ELR (cell line): ENCODE measurements at regions not wholly inside any gene's neighbourhood (a gene's known extent, or its start where the extent isn't known, plus 50 kb on each side); places are given as distances from the start of the nearest gene placed in this dataset.
"Not testable (repeated sequence)": the region's sequence is repeated elsewhere in the genome, so short reads cannot be mapped to it uniquely, and the experiment has no call there.

ENCODE experiments used
- DNase-seq: peaks from one replicate; pipeline ENCODE4 v3.0.0-alpha.2; 2015; ENCODE audit warnings: low read depth

DNA sequence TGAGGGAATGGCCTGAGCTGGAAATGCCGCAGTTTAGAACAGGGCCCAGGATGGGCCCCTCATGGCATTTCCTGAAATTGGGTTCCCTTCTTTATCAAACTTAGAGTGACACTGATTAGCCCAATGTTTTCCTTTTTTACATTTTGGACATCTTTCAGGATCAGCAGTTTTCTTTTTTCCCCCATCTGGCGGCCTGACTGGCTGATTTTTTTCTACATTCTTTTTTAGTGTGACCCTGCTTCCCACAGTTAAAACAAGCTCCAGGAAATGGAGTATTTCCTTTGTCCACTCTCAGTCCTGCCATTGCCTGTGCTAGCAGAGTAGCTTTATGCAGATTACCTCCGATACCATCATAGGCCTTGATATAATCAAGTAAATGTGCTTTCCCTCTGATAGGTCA is 185.8 kb upstream of the IGF1 start:
- DNase-seq, result not testable (repeated sequence)

DNA sequence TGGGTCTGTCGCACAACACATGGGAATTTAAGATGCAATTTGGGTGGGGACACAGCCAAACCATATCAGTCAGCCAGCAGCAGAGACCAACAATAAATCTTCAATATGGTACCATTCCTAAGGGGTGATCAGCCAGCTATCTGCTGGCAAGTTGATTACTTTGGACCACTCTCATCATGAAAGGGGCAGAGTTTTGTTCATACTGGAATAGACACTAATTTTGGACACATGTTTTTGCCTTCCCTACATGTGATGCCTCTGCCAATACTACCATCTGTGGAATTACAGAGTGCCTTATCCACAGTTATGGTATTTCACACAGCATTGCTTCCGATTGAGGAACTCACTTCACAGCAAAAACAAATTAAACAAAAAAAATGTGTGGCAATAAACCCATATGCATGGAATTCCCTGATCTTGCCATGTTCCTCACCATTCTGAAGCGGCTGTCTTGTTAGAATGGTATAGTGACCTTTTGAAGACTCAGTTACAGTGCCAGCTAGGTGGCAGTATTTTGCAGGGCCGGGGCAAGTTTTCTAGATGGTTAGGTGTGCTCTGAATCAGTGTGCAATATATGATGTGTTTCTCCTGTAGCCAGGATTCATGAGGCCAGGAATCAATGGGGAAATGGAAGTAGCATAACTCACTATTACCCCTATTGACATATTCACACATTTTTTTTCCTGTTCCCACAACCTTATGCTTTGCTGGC is 179.0 kb upstream of the IGF1 start:
- peak; percentile 8 for DNase-seq

DNA sequence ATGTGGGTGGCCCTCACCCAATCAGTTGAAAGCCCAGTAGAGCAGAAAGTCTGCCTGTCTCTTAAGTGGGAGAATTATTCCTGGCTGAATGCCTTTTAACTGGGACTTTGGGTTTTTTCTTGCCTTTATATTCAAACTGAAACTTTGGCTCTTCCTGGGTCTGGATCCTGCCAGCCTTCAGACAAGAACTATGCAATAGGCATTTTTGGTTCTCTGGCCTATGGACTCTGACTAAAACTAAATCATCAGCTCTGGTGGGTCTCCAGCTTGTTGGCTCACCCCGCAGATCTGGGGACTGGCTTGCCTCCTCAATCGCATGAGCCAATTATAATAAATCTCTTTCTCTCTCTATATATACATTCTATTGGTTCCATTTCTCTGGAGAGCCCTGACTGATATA is 173.0 kb upstream of the IGF1 start:
- DNase-seq, result no peak

DNA sequence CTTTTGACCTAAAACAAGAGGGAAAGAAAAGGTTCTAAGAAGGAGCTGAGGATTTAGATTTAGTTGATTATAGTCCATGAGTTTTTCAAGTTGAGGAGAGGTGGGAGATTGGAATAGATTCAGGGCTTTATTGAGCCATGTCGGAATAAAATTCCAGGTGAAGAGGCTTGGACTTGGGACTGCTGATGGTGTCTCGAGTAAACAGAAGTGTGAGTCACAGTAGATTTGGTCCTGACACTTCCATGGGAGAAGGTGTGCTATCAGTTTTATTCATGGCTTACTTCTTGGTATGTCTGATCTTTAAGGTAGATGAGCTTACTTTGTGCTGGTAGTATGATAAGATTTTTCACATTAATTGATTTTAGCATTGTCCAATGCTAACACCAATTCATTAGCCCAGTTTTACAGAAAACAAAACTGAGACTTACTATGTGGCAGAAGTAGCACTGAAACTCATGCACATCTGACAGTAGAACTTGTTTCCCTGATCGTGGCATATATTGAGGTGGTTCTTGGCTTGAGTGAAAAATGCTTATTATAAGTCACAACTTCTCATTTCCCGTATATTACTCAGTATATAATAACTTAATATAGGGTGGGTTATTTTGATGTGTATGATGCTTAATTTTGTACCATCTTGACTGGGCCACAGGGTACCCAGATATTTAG is 172.4 kb upstream of the IGF1 start:
- no peak for DNase-seq

DNA sequence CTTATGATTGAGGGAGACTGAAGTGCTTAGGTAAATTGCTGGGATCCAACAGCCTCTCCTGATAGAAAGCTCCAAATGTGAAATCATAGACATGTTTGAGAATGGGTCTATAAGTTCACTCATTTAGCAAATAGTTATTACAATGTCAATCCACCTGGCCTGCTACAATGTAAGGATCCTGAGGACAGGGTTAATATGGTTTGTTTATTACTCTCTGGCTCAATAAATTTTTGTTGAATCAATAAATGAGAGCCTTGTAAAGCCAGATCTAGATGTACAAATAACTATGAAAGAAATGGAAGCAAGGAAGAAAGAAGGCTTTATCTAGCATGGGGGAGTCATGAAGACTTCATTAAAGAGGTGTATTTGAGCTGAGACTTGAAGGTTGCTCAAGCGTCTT is 165.6 kb upstream of the IGF1 start:
- no peak for DNase-seq

DNA sequence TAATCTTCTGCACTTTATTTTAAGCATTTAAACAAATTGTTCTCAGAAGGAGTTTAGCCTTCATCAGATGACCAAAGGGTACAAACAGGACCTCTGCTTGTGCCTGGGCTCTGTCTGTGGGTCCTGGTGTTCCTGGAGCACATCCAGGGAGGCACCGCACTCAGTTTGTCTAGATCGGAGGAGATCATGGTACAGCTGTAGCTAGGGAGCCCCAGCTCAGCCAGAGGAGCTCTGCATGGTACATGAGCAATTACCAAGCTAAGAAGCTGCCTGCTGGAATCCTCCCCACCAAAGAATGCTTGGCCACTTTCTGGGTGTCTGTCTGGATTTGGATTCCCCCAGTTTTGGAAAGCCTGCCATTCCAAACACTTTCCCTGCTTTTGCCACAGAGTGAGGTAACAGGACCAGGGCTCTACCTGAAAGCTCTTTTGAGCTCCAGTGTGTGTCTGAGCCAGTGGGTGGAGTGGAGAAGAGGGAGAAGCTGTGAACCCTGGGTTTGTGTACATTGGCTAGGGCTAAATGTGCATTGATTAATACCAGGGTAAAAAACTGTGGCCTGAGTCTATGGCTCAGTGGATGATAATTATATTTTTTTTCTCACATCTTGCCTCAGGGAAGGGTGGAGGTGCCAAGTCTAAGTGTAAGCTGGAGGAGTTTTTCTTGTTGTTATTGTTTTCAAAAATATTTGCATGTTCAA is 163.7 kb upstream of the IGF1 start:
- DNase-seq, result no peak

DNA sequence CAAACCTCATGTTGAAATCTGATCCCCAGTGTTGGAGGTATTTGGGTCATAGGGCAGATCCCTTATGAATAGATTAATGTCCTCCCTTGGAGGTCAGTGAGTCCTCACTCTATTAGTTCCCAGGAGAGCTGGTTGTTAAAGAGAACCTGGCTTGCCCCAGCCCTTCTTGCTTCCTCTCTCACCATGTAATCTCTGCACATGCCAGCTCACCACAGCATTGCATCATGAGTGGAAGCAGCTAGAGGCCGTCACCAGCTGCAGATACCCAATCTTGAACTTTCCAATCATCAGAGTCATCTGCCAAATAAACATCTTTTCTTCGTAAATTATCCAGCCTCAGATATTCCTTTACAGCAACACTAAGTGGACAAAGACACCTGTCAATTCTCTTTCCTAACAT is 161.8 kb upstream of the IGF1 start:
- peak; percentile 25 for DNase-seq

DNA sequence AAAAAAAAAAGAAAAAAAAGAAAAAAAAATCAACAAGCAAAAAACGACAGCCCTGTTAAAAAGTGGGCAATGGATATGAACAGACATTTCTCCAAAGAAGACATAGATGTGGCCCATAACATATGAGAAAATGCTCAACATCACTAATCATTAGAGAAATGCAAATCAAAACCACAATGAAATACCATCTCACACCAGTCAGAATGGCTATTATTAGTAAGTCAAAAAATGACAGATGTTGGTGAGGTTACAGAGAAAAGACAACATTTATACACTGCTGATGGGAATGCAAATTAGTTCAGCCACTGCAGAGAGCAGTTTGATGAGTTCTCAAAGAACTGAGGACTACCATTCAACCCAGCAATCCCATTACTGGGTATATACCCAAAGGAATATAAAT is 160.3 kb upstream of the IGF1 start:
- DNase-seq, result not testable (repeated sequence)

DNA sequence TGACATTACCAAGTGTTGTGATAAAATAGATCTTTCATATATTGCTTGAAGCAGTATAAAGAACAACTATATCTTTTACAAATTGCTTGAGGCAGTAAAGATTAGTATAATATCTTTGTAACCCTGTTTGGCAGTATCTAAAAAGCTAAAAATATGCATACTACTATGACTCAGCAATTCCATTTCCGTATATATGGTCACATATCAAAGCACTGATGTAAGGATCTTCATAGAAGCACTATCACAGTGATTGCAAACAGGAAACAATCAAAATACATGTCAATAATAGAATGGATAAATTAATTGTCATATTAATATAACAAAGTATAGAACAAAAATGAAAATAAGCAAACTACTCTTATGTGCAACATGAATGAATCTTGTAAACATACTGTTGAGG is 158.4 kb upstream of the IGF1 start:
- peak; percentile 61 for DNase-seq

DNA sequence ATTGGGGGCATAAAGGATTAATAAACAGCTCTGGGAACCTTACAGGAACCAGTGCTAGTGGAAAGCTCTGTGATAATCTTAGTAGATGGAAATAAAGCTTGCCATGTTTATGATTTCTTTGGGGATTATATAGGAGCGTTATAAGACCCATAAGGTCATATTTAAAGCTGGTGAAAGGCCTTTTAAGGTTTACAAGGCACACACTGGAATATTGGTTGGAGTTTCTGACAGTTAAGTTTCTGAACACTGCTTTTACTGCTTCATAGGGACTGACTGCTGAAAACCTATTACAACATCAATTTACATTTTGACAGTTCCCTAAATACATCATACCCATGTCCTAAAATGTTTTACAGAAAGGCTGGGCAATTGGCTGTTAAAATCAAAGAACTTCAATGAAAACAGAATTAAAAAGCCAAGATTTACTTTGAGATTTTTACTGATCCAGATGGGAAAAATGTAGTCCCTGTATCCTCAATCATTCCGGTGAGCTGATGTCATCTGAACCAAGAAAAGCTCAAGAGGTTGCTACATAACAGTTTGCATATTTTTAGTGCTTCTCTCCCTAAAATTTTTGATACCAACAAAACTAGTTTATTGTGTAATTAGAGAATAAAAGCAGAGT is 153.7 kb upstream of the IGF1 start:
- DNase-seq, result peak; percentile 47

DNA sequence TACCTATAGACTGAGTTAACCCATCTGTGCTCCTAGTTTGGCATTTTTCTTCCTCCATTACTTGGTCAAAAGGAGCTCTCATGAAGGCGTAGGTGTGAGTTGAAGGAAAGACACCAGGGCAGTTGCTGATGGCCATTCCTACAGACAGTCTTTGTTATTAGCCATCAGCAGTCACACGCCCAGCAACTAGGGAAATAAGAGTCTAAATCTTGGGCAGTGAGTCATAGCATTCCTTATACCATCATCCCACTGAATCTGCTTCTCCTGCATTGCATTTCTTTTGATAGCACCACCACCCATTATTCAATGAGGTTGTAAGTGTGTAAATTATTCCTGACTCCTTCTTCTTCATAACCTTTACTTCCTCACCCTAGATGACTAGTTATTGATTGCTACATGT is 150.9 kb upstream of the IGF1 start:
- DNase-seq, result peak; percentile 86

DNA sequence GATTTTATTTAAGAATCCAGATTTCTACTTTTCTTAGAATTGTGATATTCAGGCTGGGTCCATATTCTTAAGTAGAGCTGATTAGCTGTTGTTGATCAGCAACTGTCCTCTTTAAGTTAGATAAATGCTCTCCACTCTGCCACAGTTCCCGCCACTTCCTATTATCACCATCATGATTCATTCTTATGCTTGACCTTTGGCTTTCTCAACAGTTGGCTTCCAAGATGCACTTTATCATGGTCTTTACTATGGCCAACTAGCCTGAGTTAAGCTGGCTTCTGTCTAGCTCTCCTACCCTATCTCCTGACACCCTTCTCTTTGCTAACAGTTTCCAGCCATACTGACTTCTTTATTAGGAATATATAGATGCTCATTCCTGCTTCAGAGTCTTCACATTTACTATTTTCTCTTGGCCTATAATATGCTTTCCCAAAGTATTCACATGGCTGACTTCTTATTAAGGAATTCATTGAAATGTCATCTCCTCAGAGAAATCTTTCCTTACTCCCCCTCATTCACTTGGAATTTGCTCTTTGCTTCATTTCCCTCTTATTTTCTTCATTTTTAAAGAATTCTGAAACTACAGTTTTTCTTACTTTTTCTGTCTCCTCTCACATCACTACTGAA is 149.0 kb upstream of the IGF1 start:
- peak; percentile 56 for DNase-seq

DNA sequence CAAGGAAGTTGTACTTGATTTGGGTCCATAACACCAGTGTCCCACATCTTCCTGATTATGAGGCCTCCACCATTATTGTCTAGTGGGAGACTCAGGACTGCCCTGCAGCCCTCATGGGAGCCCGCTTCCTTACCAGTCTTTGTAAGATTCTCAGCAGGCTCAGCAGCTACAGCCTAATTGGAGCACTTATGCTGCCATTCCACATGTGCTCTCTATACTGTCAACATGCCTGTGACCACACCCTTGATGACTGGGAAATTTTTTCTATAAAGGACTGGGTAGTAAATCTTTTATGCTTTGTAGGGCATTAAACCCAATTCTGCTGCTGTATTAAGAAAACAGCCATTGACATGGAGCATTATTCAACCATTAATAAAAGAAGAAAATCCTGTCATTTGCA is 145.5 kb upstream of the IGF1 start:
- no peak for DNase-seq

DNA sequence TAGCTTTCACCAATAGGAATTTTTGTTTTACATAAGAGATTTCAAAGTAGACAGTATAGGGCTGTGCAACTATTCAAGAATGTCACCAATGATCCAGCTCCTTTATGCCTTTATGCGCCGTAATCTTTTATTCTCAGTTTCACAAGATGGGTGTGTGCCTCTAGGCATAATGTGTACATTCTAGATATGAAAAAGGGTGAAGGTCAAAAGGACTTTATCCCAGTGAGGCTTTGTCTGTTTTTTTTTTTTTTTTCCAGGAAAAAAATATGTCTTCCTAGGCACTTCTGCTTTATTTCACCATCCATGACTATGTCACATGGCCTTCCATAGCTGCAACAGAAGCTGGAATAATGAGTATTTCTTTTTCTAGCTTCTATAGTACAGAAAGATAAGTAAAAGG is 142.3 kb upstream of the IGF1 start:
- no peak for DNase-seq

DNA sequence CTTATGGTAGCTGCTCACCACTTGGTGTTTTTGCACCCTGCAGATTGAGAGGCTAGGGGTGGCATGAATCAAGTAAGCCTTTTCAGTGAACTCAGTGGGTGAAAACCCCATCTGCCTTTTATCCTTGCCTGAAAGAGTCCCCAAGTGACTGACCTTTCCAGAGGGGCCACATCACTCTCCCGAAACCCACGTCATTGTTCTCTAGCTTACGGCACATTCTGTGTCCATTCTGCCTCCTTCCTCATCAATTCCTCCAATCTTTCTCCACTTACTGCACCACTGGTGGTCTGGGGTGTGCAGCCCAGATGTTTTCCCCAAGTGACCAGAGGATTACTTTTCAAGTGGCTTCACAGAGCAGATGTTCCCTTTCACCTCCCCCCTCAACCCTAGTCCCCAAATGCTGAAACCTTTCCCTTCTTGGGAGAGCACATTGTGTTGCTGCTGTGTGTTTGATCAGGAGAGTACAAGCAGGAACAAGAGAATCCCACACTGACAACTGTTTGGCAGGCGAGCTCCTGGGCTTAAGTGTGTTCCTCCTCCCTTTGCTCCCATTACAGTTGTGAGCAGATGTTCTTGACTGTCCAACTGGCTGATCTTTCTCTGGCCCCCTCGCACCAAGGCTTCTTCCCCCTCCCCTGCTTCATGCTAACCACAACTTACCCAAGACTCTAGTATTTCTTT is 138.0 kb upstream of the IGF1 start:
- no peak for DNase-seq

DNA sequence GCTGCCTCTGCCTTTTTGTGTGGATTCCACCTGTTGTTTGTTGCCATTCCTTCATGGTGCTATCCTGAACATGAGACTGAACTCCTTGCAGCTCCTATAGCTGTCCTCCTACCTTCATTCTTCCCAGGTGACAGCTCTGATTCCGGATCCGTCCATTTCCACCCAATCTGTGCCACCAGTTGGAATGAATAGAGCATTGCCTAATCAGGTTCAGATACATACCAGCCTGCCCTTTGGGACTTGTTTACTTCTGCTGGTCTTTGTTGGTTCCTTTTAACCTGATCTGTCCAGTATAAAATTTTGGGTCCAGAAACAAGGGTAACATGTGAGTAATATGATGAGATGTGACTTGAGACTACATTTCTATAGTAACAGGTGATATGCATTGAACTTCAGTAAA is 136.3 kb upstream of the IGF1 start:
- DNase-seq, result no peak

DNA sequence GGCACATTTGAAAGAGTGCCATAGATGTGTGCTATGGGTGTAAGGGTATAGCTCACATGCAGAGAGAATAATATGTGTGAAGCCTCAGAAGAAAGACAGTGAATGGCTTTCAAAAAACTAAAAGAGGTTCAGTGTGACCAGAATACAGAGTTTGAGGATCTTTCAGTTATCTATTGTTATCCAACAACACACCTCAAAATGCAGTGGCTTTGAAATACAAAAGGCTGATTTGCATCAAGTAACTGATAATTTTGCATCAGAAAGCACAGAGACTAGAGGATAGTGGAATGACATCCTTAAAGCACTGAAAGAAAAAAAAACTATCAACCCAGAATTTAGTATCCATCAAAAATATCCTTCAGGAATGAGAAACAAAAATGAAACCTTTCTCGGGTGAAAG is 131.6 kb upstream of the IGF1 start:
- DNase-seq, result no peak

DNA sequence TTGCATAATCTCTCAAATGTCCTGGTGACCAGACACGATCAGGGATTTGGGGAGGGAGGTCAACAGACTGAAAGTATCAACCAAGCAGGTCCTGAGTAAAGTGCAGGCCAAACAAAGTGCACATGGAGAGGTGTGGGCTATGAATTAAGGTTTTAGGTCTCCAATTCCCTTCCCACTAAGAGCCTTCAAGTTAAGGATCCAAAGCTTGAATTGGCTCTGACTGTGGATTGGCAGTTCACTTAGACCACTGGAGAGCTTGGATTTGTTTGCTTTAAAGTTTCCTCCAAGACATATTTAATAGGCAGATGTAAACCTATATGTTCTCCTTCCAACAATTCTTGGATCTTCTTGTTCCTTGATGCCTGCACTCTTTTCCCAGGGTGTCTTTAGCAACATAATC is 129.6 kb upstream of the IGF1 start:
- no peak for DNase-seq

DNA sequence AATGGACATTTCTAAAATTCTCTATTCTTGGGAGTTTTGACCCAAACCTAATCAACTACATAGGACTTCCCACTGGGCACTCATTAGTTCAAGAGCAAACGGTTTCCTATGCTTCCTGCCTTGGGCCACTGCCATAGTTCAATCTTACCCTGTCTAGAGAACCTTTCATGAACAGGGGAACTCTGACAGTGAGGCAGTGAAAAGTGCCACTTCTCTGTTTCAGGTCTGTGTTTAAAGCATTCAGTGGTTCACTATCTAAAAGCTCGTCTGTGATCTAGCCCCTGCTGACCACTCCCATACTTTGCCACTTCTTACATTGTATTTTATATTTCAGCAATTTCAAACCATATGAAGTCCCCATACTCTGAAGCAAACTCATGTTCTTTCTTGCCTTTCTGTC is 122.7 kb upstream of the IGF1 start:
- DNase-seq, result no peak

DNA sequence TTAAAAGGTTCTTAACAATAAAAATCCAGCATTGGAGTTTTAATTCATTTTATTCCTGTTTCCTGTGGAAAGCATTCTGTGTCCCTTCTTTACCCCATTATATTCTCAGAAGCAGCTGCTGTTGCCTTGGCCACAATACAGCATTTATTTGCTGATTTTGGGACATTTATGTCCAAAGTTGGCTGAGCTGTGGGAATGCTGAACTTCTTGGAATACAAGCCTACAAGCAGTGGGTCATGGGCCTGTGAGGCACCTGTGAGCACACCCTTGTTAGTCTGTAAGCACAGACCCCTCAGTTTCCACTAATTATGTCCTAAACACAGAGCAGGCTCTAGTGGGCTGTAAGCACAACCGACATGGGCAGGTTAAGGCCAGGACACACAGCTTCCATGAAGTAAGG is 122.2 kb upstream of the IGF1 start:
- no peak for DNase-seq

DNA sequence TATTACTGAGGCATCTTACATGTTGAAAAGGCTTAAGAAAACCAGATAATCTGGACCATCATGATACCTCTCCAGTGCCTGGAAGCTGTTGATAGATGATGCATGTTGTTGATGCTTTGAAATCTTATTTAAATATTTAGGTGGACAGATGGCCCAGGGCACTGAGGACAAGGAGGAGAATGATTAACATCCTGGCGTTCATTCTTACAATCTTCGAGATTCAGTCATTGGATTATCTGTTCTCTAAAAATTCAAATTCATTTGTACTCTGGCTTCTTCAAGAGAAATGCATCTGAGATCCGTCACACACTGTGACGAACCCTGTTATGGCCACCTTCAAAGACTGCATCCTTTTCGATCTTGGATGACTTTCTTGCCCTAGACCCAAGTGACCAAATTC is 121.3 kb upstream of the IGF1 start:
- DNase-seq, result no peak

DNA sequence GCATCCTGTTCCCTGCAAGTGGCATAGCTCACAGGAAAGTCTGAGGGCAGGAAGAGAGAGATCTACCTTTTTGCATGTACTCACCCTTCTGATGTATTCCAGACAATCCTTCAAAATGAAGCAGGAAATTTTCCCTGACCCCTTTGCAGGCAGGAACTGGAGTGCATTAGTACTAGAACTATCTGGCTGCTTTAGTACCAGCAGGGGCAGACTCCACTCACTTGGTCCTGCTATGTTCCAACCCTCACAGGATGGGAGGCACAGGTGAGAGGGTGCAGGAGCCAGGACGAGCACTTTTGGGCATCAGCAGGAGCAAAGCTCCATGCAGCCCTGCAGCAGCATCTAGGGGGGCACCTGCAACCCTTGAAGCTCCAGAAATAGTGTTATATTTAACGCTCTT is 116.3 kb upstream of the IGF1 start:
- no peak for DNase-seq
